ENCODE measurements at regions not wholly inside any gene's neighbourhood (a gene's known extent, or its start where the extent isn't known, plus 50 kb on each side); places are given as distances from the start of the nearest gene placed in this dataset.

- TF ChIP-seq CTCF (IDR thresholded peaks at IDR 0.05; ENCODE audit: insufficient read depth, low read depth, low read length) (no peak), EZH2 (IDR thresholded peaks at IDR 0.05; ENCODE audit: insufficient read depth, low read length) (no peak)
Measured at GRCh38 chr1:238239343-238239742, 348.6 kb upstream of the ZP4 start.

Data from astrocyte (in vitro differentiated cells and primary cell).